Esophagus muscularis mucosa (tissue), 3 donors: ENCODE measurements at regions not wholly inside any gene's neighbourhood (a gene's known extent, or its start where the extent isn't known, plus 50 kb on each side); places are given as distances from the start of the nearest gene placed in this dataset.

Experiments used
- CTCF ChIP-seq, 3 experiments: fragments of 200-600 bp in 2 of 3; fragments of 450-650 bp in 1 of 3; sonication (generic) in 2 of 3; IDR thresholded peaks; one replicate each; pipeline ENCODE4 v1.5.1; 2017 to 2019; ENCODE audit warnings: antibody characterized with exemption in 3 of 3, mild to moderate bottlenecking in 2 of 3, moderate library complexity in 1 of 3
- POLR2A ChIP-seq: fragments of 450-650 bp; IDR thresholded peaks from one replicate; pipeline ENCODE4 v1.6.1; 2017; ENCODE audit warnings: antibody characterized with exemption, moderate library complexity, mild to moderate bottlenecking, low read depth
- POLR2AphosphoS5 ChIP-seq, 2 donors: sonication (generic); formaldehyde crosslinking; IDR thresholded peaks; one replicate each; pipeline ENCODE4 v1.6.1; 2017; ENCODE audit warnings: antibody characterized with exemption in 2 of 2

- TF ChIP-seq CTCF (IDR thresholded peaks at IDR 0.05) = no peak
- no peak for TF ChIP-seq POLR2A
- TF ChIP-seq POLR2AphosphoS5 (IDR thresholded peaks at IDR 0.05) = no peak
These were observed 118.5 kb upstream of the NGF start for GRCh38 chr1:115456441-115456961.
